Caco-2 (cell line): ENCODE measurements at regions not wholly inside any gene's neighbourhood (a gene's known extent, or its start where the extent isn't known, plus 50 kb on each side); places are given as distances from the start of the nearest gene placed in this dataset.

Experiments
- BruUV-seq: library from RNA; stranded (reverse); fragments of 400-500 nt; replicated peaks from 2 replicates; lab custom pipeline; 2021; lab: Mats Ljungman, UMichigan
- CTCF ChIA-PET: fragments of 300-600 bp; sonication (Branson Sonifier 250); formaldehyde crosslinking; loops from one replicate; lab custom pipeline; 2022; ENCODE audit warnings: antibody characterized with exemption; lab: Charles Lee
- POLR2A ChIA-PET: fragments of 300-600 bp; sonication (Branson Sonifier 250); formaldehyde crosslinking; loops from one replicate; lab custom pipeline; 2022; ENCODE audit warnings: antibody characterized with exemption; lab: Charles Lee
- DNase-seq, 2 experiments: peaks; one replicate each; pipeline versions ENCODE4 v3.0.0 to v3.0.0-alpha.2; 2020 to 2022
- H3K27me3 ChIP-seq: replicated peaks from 2 replicates; pipeline ENCODE4 v1.6.0; 2011; ENCODE audit warnings: low read length; ENCODE audit not compliant: control insufficient read depth, insufficient read depth
- H3K36me3 ChIP-seq: 2 replicates; pipeline ENCODE4 v1.5.1; 2011; ENCODE audit warnings: low read length; ENCODE audit not compliant: control insufficient read depth, insufficient read depth
- H3K4me1 ChIP-seq: fragments of 250-450 bp; sonication (Bioruptor Pico); 2 replicates; pipeline ENCODE4 v1.5.1; 2020; ENCODE audit warnings: mild to moderate bottlenecking
- H3K4me3 ChIP-seq: 2 replicates; pipeline ENCODE4 v1.5.1; 2011; ENCODE audit warnings: low read depth, mild to moderate bottlenecking, control low read depth, low read length
- H3K9me3 ChIP-seq: fragments of 250-450 bp; sonication (Bioruptor Pico); 2 replicates; pipeline ENCODE4 v1.5.1; 2020; ENCODE audit warnings: mild to moderate bottlenecking, moderate library complexity
- H3K27ac Mint-ChIP-seq: one replicate; pipeline ENCODE4 v1.8.0; 2022; ENCODE audit warnings: mixed read lengths; ENCODE audit not compliant: unreplicated experiment
- H3K27me3 Mint-ChIP-seq: one replicate; pipeline ENCODE4 v1.8.0; 2022; ENCODE audit warnings: mixed read lengths; ENCODE audit not compliant: insufficient read depth, unreplicated experiment
- H3K36me3 Mint-ChIP-seq: one replicate; pipeline ENCODE4 v1.8.0; 2022; ENCODE audit warnings: mild to moderate bottlenecking, mixed read lengths; ENCODE audit not compliant: insufficient read depth, unreplicated experiment
- H3K4me1 Mint-ChIP-seq: one replicate; pipeline ENCODE4 v1.8.0; 2022; ENCODE audit warnings: low read depth, mixed read lengths; ENCODE audit not compliant: unreplicated experiment
- H3K4me3 Mint-ChIP-seq: one replicate; pipeline ENCODE4 v1.8.0; 2022; ENCODE audit warnings: mild to moderate bottlenecking, moderate library complexity, mixed read lengths; ENCODE audit not compliant: unreplicated experiment
- H3K9me3 Mint-ChIP-seq: one replicate; pipeline ENCODE4 v1.8.0; 2022; ENCODE audit warnings: mixed read lengths; ENCODE audit not compliant: unreplicated experiment
- intact Hi-C: fragments of 100-400 bp; cut with micrococcal nuclease; formaldehyde crosslinking; loops from one replicate; pipeline ENCODE4 v1.10.0; 2022; ENCODE audit not compliant: unreplicated experiment
- TF ChIP-seq, protein P1 (sequence below), 2 experiments: fragments of 200-600 bp in 1 of 2; IDR thresholded peaks; 1 replicate in 1 of 2; 2 replicates in 1 of 2; pipeline versions ENCODE4 v1.5.1 to v1.8.0; 2011 to 2022; ENCODE audit warnings: antibody characterized with exemption in 1 of 2, control low read depth in 1 of 2, inconsistent platforms in 1 of 2, low read depth in 1 of 2, low read length in 1 of 2, mild to moderate bottlenecking in 1 of 2, moderate library complexity in 1 of 2; ENCODE audit not compliant: insufficient read depth in 1 of 2, severe bottlenecking in 1 of 2, unreplicated experiment in 1 of 2

DNA sequence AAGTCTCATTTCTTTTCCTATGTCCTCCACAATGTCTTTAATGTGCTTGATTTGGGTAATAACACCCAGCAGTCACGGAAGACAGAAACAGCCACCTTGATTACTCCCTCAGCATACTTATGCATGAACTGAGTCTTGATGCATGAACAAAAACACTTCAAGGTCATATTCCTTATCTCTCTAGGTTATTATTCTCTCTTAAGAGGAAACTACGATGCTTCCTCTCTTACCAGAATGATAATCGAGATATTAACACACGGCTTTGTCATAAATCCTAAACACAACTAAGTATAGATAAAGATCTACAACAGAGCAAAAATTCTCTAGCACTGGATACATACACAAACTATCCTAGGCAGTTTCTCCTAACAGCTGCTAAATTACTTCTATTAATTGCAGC, 583.5 kb upstream of the ATP2B1 start:
- intact Hi-C loops = no loop called here
- CTCF ChIA-PET = no interaction called here

GRCh38 chr12:90290980-90291975, 582.6 kb upstream of the ATP2B1 start:
- H3K36me3 ChIP-seq = no peaks in the 10 kb centered on the region
- no peaks in the 10 kb centered on the region for H3K27me3 Mint-ChIP-seq
- ChIA-PET CTCF (no interaction called here), POLR2A (no interaction called here)
- H3K4me1 Mint-ChIP-seq = no peaks in the 10 kb centered on the region
- no peak for DNase-seq
- H3K27me3 ChIP-seq = no peaks in the 10 kb centered on the region
- H3K4me3 ChIP-seq = no peak overlapping the region
- no peaks in the 10 kb centered on the region for H3K9me3 ChIP-seq
- H3K4me3 Mint-ChIP-seq = no peak overlapping the region
- peaks cover 14% of the 10 kb centered on the region for H3K9me3 Mint-ChIP-seq
- no peak overlapping the region for H3K27ac Mint-ChIP-seq
- H3K36me3 Mint-ChIP-seq = no peaks in the 10 kb centered on the region
- TF ChIP-seq, protein P1, sequence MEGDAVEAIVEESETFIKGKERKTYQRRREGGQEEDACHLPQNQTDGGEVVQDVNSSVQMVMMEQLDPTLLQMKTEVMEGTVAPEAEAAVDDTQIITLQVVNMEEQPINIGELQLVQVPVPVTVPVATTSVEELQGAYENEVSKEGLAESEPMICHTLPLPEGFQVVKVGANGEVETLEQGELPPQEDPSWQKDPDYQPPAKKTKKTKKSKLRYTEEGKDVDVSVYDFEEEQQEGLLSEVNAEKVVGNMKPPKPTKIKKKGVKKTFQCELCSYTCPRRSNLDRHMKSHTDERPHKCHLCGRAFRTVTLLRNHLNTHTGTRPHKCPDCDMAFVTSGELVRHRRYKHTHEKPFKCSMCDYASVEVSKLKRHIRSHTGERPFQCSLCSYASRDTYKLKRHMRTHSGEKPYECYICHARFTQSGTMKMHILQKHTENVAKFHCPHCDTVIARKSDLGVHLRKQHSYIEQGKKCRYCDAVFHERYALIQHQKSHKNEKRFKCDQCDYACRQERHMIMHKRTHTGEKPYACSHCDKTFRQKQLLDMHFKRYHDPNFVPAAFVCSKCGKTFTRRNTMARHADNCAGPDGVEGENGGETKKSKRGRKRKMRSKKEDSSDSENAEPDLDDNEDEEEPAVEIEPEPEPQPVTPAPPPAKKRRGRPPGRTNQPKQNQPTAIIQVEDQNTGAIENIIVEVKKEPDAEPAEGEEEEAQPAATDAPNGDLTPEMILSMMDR (IDR thresholded peaks at IDR 0.05; ENCODE audit: insufficient read depth in 1 of 2, low read depth in 1 of 2, low read length in 1 of 2, severe bottlenecking in 1 of 2, unreplicated experiment in 1 of 2) = no peak
- no TSS peak for BruUV-seq
- intact Hi-C loops = no loop called here
- no peaks in the 10 kb centered on the region for H3K4me1 ChIP-seq

More for the DNA sequence above, 583.5 kb upstream of the ATP2B1 start:
- Mint-ChIP-seq H3K9me3 (peaks cover 10% of the 10 kb centered on the region), H3K27ac (no peak overlapping the region), H3K4me1 (no peaks in the 10 kb centered on the region), H3K36me3 (no peaks in the 10 kb centered on the region), H3K4me3 (no peak overlapping the region), H3K27me3 (no peaks in the 10 kb centered on the region)
- BruUV-seq = no TSS peak
- H3K4me1 ChIP-seq = no peaks in the 10 kb centered on the region
- POLR2A ChIA-PET = no interaction called here
- TF ChIP-seq, protein P1 (IDR thresholded peaks at IDR 0.05; ENCODE audit: insufficient read depth in 1 of 2, low read depth in 1 of 2, low read length in 1 of 2, severe bottlenecking in 1 of 2, unreplicated experiment in 1 of 2) = no peak
- H3K9me3 ChIP-seq = no peaks in the 10 kb centered on the region
- no peaks in the 10 kb centered on the region for H3K36me3 ChIP-seq
- DNase-seq = no peak
- H3K27me3 ChIP-seq = no peaks in the 10 kb centered on the region
- H3K4me3 ChIP-seq = no peak overlapping the region

- H3K27me3 ChIP-seq = no peaks in the 10 kb centered on the region
- Mint-ChIP-seq H3K4me1 (no peaks in the 10 kb centered on the region), H3K27ac (no peak overlapping the region), H3K36me3 (no peaks in the 10 kb centered on the region), H3K4me3 (no peak overlapping the region), H3K27me3 (peaks cover 3% of the 10 kb centered on the region), H3K9me3 (peaks cover 42% of the 10 kb centered on the region)
- ChIA-PET POLR2A (no interaction called here), CTCF (no interaction called here)
- H3K9me3 ChIP-seq = no peaks in the 10 kb centered on the region
- no peak for DNase-seq
- intact Hi-C loops = no loop called here
- no TSS peak for BruUV-seq
- no peaks in the 10 kb centered on the region for H3K4me1 ChIP-seq
- no peaks in the 10 kb centered on the region for H3K36me3 ChIP-seq
- H3K4me3 ChIP-seq = no peak overlapping the region
- TF ChIP-seq, protein P1 (IDR thresholded peaks at IDR 0.05; ENCODE audit: insufficient read depth in 1 of 2, low read depth in 1 of 2, low read length in 1 of 2, severe bottlenecking in 1 of 2, unreplicated experiment in 1 of 2) = no peak
These were observed 578.9 kb upstream of the ATP2B1 start for GRCh38 chr12:90287585-90287984.
